Muscle layer of duodenum (tissue), 2 donors: ENCODE measurements at regions not wholly inside any gene's neighbourhood (a gene's known extent, or its start where the extent isn't known, plus 50 kb on each side); places are given as distances from the start of the nearest gene placed in this dataset.

Source experiments
- H3K27ac ChIP-seq: one replicate; pipeline ENCODE4 v1.7.0; 2013; ENCODE audit warnings: mild to moderate bottlenecking, low read length
- H3K27me3 ChIP-seq: one replicate; pipeline ENCODE4 v1.7.0; 2013; ENCODE audit warnings: low read depth, mild to moderate bottlenecking, control low read depth, low read length
- H3K36me3 ChIP-seq, 2 donors: one replicate each; pipeline ENCODE4 v1.7.0; 2013; ENCODE audit warnings: low read length in 2 of 2, control low read depth in 1 of 2, mild to moderate bottlenecking in 1 of 2; ENCODE audit not compliant: insufficient read depth in 2 of 2, control insufficient read depth in 1 of 2
- H3K4me1 ChIP-seq, 2 donors: one replicate each; pipeline ENCODE4 v1.7.0; 2013; ENCODE audit warnings: low read length in 2 of 2, mild to moderate bottlenecking in 2 of 2, control low read depth in 1 of 2, moderate library complexity in 1 of 2; ENCODE audit not compliant: insufficient read depth in 2 of 2, control insufficient read depth in 1 of 2
- H3K4me3 ChIP-seq, 2 donors: one replicate each; pipeline ENCODE4 v1.7.0; 2013; ENCODE audit warnings: low read length in 2 of 2, low read depth in 1 of 2, mild to moderate bottlenecking in 1 of 2
- H3K9me3 ChIP-seq, 2 donors: one replicate each; pipeline ENCODE4 v1.7.0; 2013; ENCODE audit warnings: low read length in 2 of 2, control low read depth in 1 of 2, mild to moderate bottlenecking in 1 of 2; ENCODE audit not compliant: control insufficient read depth in 1 of 2
- donor health status: healthy.

GRCh38 chr20:43306837-43307236 lies 117.1 kb upstream of the PTPRT start:
- Histone ChIP-seq H3K4me3 (no peak overlapping the region), H3K9me3 (peaks cover 0 to 2% of the 10 kb centered on the region in 2 donors), H3K27ac (no peak overlapping the region), H3K27me3 (no peaks in the 10 kb centered on the region), H3K36me3 (no peaks in the 10 kb centered on the region), H3K4me1 (peaks cover 0 to 5% of the 10 kb centered on the region in 2 donors)

GRCh38 chr20:43305749-43306148 lies 116.0 kb upstream of the PTPRT start:
- no peaks in the 10 kb centered on the region for H3K36me3 ChIP-seq
- H3K9me3 ChIP-seq: peaks cover 0 to 2% of the 10 kb centered on the region in 2 donors
- H3K27me3 ChIP-seq: no peaks in the 10 kb centered on the region
- H3K4me1 ChIP-seq: peaks cover 0 to 5% of the 10 kb centered on the region in 2 donors
- no peak overlapping the region for H3K27ac ChIP-seq
- no peak overlapping the region for H3K4me3 ChIP-seq

GRCh38 chr20:43304598-43304997 lies 114.9 kb upstream of the PTPRT start:
- Histone ChIP-seq H3K4me3 (no peak overlapping the region), H3K27ac (no peak overlapping the region), H3K9me3 (peaks cover 0 to 2% of the 10 kb centered on the region in 2 donors), H3K36me3 (no peaks in the 10 kb centered on the region), H3K4me1 (peaks cover 0 to 5% of the 10 kb centered on the region in 2 donors), H3K27me3 (no peaks in the 10 kb centered on the region)

GRCh38 chr20:43302936-43303335 lies 113.2 kb upstream of the PTPRT start:
- H3K9me3 ChIP-seq: no peaks in the 10 kb centered on the region
- no peaks in the 10 kb centered on the region for H3K36me3 ChIP-seq
- H3K27ac ChIP-seq: no peak overlapping the region
- H3K27me3 ChIP-seq: no peaks in the 10 kb centered on the region
- peaks cover 0 to 5% of the 10 kb centered on the region in 2 donors for H3K4me1 ChIP-seq
- no peak overlapping the region for H3K4me3 ChIP-seq

GRCh38 chr20:43300901-43301300 lies 111.2 kb upstream of the PTPRT start:
- Histone ChIP-seq H3K4me3 (no peak overlapping the region), H3K27ac (no peak overlapping the region), H3K9me3 (peaks cover 0 to 4% of the 10 kb centered on the region in 2 donors), H3K36me3 (no peaks in the 10 kb centered on the region), H3K4me1 (no peaks in the 10 kb centered on the region), H3K27me3 (no peaks in the 10 kb centered on the region)

- Histone ChIP-seq H3K27ac (no peak overlapping the region), H3K27me3 (no peaks in the 10 kb centered on the region)
Measured at GRCh38 chr20:43295781-43296180, 106.1 kb upstream of the PTPRT start.

GRCh38 chr20:43295263-43295662 lies 105.6 kb upstream of the PTPRT start:
- peaks cover 0 to 4% of the 10 kb centered on the region in 2 donors for H3K9me3 ChIP-seq
- no peaks in the 10 kb centered on the region for H3K4me1 ChIP-seq
- no peaks in the 10 kb centered on the region for H3K27me3 ChIP-seq
- H3K4me3 ChIP-seq: no peak overlapping the region
- no peak overlapping the region for H3K27ac ChIP-seq
- H3K36me3 ChIP-seq: no peaks in the 10 kb centered on the region

More at GRCh38 chr20:43295781-43296180, 106.1 kb upstream of the PTPRT start:
- peaks cover 0 to 4% of the 10 kb centered on the region in 2 donors for H3K9me3 ChIP-seq
- no peak overlapping the region for H3K4me3 ChIP-seq
- no peaks in the 10 kb centered on the region for H3K4me1 ChIP-seq
- no peaks in the 10 kb centered on the region for H3K36me3 ChIP-seq

GRCh38 chr20:43294031-43294430 lies 104.3 kb upstream of the PTPRT start:
- Histone ChIP-seq H3K36me3 (no peaks in the 10 kb centered on the region), H3K27me3 (no peaks in the 10 kb centered on the region), H3K9me3 (peaks cover 0 to 4% of the 10 kb centered on the region in 2 donors), H3K4me3 (no peak overlapping the region), H3K27ac (no peak overlapping the region), H3K4me1 (no peaks in the 10 kb centered on the region)

GRCh38 chr20:43293068-43293786 lies 103.5 kb upstream of the PTPRT start:
- no peak overlapping the region for H3K4me3 ChIP-seq
- no peaks in the 10 kb centered on the region for H3K36me3 ChIP-seq
- peaks cover 0 to 4% of the 10 kb centered on the region in 2 donors for H3K9me3 ChIP-seq
- H3K27ac ChIP-seq: no peak overlapping the region
- no peaks in the 10 kb centered on the region for H3K4me1 ChIP-seq
- H3K27me3 ChIP-seq: no peaks in the 10 kb centered on the region

GRCh38 chr20:43292222-43292621 lies 102.5 kb upstream of the PTPRT start:
- H3K36me3 ChIP-seq: no peaks in the 10 kb centered on the region
- H3K27me3 ChIP-seq: no peaks in the 10 kb centered on the region
- H3K9me3 ChIP-seq: peaks cover 0 to 4% of the 10 kb centered on the region in 2 donors
- no peak overlapping the region for H3K4me3 ChIP-seq
- no peaks in the 10 kb centered on the region for H3K4me1 ChIP-seq
- H3K27ac ChIP-seq: no peak overlapping the region

GRCh38 chr20:43287637-43288036 lies 97.9 kb upstream of the PTPRT start:
- Histone ChIP-seq H3K27ac (no peak overlapping the region), H3K27me3 (no peaks in the 10 kb centered on the region), H3K9me3 (no peaks in the 10 kb centered on the region), H3K36me3 (no peaks in the 10 kb centered on the region), H3K4me3 (no peak overlapping the region), H3K4me1 (no peaks in the 10 kb centered on the region)

GRCh38 chr20:43285170-43285569 lies 95.5 kb upstream of the PTPRT start:
- no peaks in the 10 kb centered on the region for H3K4me1 ChIP-seq
- no peaks in the 10 kb centered on the region for H3K9me3 ChIP-seq
- H3K27ac ChIP-seq: no peak overlapping the region
- no peaks in the 10 kb centered on the region for H3K36me3 ChIP-seq
- H3K4me3 ChIP-seq: no peak overlapping the region
- no peaks in the 10 kb centered on the region for H3K27me3 ChIP-seq
